Ramos (cell line): ENCODE measurements at regions not wholly inside any gene's neighbourhood (a gene's known extent, or its start where the extent isn't known, plus 50 kb on each side); places are given as distances from the start of the nearest gene placed in this dataset.

Experiments
- in situ Hi-C: fragments of 300-500 bp; cut with MboI; formaldehyde crosslinking; loops from one replicate; pipeline ENCODE4 v1.14.3; 2022; ENCODE audit warnings: low sequenced_read_pairs; ENCODE audit not compliant: unreplicated experiment

DNA sequence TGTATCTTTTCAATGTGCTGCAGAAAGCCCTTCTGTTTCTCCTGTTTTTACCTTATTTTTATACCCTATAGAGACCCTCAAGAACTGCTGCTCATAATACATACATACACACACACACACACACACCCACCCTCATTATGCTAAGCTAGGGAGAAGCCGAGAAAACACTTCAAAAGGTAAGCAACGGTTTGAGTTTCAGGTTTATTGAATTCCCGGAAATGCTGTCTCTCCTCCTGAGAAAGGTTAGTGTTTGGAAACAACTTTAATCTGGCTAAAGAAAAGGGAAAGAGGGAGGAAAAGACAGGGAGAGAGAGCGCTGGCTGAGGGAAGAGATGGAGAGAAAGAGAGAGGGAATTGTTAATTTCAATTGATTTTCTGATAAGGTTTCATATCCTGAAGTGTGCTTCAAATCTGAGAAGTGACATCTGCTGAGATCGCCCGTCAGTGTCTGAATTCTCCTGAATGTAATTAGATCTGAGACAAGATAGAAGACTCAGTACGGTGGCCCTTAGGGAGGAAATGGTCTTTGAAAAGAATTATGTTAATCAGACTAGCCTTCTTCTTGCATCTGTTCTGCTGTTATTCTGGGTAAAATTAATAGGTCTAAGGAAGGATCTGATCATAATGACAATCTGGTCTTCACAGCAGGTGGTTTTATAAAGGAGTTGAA is 169.1 kb downstream of the NXPE2 start:
- in situ Hi-C loops, result no loop called here

DNA sequence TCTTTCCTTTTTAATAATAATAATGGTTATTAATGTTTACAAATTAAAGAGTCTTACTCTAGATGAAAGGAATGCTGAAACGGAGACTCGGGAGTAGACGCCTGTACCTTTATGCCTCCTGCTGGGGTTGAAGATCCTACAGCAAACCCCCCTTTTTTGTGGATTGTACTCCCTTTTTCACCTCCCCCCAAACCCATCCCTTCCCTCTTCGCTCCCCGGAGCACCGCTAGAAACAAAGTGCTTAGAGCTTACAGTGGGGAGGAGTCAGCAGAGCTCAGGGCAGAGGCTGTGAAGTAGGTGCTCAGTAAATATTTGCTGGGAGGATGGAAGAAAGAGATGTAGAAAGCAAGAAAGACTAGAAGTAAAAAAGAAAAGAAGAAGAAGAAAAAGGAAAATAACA is 169.7 kb downstream of the NXPE2 start:
- in situ Hi-C loops, result no loop called here

- in situ Hi-C loops, result no loop called here
Observed at GRCh38 chr11:114857281-114857680, 179.0 kb downstream of the NXPE2 start.

DNA sequence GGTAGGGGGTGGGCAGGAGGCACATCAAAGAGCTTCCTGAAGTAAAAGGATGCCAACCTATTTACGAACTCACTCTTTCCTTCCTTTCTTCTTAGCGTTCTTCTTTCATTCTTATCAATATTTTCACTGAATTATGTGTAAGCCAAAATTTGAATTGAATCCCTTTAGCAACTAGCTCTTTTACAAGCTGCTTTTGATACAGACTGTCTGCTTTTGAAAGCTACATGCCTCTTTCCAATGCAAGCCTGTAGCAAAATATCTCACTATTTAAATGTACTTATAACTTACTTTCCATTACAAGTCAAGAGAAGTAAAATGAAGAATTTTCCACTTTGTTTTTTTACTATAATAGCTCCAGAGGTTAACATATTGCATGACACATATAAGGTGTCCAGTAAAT is 186.6 kb downstream of the NXPE2 start:
- in situ Hi-C loops, result no loop called here

GRCh38 chr11:114876234-114876633 is 197.9 kb downstream of the NXPE2 start:
- in situ Hi-C loops, result no loop called here

DNA sequence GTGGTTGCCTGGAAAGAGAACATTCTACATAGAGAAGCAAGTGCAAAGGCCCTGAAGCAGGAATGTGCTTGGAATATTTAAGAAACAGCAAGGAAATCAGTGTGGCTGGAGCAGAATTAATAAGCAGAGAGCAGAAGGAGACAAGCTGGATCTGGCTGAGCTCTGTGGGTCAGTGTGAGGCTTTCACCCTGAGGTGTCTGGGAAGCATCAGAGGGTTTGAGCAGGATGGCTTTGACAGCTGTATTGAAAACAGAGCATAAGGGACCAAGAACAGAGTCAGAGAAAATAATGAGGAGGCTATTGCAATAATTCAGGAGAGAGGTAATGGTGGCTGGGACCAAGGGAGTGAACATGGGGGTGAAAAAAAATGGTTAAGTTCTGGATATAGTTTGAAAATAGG is 199.6 kb downstream of the NXPE2 start:
- in situ Hi-C loops, result no loop called here

GRCh38 chr11:114880442-114880841 is 202.1 kb downstream of the NXPE2 start:
- in situ Hi-C loops, result no loop called here

- in situ Hi-C loops, result no loop called here
Observed at GRCh38 chr11:114883472-114883871, 205.1 kb downstream of the NXPE2 start.

DNA sequence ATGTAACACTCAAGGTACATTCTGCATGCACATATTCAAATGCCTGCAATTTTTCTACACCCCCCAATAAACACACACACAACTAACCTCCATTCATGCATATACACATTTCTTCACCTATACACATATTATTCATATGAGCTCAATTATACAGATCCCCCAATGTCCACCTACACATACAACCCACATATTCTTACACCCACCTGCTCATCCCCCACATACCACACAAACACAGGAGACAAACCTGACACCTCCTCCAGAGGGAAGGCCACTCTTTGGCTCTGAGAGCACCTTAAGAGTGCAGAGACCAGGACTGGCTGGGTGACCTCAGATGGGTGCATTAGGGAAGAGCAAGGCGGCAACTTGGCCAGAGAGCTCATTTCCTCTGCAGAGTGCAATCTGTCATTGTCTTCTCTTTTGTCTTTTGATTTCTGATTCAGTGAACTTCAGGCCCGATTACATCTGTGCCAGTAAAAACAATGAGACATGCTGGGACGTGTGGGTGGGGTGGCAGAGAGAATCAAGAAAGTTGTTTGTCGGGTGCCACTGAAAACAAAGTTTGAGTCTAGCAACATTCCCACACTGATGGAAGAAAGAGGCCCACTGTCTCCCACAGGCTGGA is 208.4 kb downstream of the NXPE2 start:
- in situ Hi-C loops, result no loop called here

GRCh38 chr11:114889594-114890011 is 211.3 kb downstream of the NXPE2 start:
- in situ Hi-C loops, result no loop called here

DNA sequence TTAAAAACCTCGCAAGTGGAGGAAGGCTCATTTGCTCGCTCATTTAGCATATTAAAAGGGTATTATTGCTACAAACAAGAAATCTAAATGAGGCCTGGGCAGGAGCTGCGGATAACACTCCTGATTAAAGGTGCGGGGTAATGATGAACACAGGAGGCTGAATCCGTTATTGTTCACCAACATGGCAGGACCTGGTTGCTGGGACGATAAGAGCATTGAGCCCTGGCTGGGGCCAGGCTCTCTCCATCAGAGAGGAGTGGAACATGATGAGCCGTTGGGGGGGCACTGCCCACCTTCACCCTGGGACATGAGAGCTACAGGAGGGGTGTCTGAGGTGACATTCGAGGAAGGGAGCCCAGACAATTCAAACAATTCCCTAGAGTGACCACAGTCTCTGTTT is 211.7 kb downstream of the NXPE2 start:
- in situ Hi-C loops, result no loop called here

- in situ Hi-C loops, result no loop called here
Observed at GRCh38 chr11:114891911-114892310, 213.6 kb downstream of the NXPE2 start.

DNA sequence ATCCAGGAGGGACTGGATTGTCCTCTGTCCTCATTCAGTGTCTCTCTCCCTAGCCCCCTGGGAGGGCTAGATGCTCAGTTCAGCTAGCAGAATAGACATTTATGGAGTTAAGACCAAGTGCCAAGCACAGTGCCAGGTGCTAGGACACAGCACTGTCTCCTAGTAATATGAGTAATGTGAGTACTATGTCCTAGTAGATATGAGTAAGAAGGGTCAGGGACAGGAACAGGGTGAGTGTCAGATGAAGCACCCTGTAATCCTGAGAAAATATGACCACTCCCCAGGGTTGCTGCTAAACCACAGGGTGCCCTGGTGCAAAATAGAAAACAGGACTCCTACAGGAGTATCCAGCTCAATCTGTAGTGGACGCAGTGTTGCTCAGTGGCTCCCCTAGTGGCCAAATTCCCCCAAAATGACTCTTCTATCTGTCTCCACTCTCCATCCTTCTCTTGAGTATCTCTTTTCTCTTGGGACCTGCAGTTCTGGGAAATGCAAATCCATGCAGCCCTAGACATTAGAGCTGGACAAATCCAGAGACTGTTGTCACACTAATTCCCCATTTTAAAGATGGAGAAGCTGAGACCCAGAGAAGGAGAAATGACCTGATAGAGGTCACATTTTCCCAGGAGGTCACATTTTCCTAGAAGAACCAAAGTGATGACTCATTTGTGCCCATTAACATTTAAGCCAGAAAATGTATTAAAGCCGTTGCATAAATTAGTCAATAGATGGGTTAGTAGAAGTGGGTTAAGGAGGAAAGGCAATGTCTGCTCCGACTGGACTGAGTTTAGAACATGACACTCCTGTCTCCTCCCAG is 214.3 kb downstream of the NXPE2 start:
- in situ Hi-C loops, result no loop called here

DNA sequence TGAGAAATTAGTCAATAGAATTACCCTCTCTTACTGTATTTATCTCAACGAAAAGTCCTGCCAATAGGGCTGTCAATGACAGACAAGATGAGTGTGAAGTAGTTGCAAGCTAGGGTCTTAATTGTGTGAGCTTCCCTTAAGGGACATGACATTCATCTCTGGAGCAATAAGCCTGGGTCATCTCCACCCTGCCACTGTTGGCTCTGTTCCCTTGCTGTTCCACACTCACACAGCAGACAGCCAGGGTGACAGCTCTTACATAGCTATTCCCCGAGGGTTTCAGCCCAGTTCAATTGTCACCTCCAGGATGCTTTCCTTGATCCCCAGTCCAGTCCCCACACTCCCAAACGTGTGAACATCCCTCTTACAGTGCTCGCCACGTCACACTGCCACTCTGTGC is 215.0 kb downstream of the NXPE2 start:
- in situ Hi-C loops, result no loop called here

DNA sequence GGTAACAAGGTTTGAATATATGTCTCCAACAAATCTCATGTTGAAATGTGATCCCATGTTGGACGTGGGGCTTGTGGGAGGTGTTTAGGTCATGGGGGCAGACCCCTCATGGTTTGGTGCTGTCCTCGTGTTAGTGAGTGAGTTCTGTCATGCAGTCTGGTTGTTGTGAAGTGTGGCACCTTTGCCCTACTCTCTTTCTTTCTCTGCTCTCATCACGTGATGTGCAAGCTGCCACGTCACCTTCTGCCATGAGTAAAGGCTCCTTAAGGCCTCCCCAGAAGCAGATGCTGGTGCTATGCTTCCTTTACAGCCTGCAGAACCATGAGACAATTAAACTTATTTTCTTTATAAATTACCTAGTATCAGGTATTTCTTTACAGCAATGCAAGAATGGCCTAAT is 218.3 kb downstream of the NXPE2 start:
- in situ Hi-C loops, result no loop called here

GRCh38 chr11:114909866-114910265 is 231.5 kb downstream of the NXPE2 start:
- in situ Hi-C loops, result no loop called here

DNA sequence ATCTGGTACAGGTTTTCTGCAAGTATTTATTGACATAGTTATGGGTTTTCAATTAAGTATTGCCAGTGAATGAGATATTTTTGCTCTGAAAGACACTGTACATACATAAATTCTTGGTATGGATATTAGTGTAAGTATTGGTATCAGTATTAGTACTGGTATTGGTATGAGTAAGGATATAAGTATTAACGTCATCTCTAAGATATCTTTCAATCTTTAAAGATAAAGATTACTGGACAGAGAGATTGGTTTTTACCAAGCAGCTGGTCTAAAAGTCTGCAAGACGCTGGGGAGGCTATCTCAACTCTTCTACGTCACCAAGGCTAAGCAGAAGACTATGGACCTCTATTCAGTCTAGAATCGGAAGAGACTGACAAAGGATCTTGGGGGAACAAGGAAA is 234.5 kb downstream of the NXPE2 start:
- in situ Hi-C loops, result no loop called here

DNA sequence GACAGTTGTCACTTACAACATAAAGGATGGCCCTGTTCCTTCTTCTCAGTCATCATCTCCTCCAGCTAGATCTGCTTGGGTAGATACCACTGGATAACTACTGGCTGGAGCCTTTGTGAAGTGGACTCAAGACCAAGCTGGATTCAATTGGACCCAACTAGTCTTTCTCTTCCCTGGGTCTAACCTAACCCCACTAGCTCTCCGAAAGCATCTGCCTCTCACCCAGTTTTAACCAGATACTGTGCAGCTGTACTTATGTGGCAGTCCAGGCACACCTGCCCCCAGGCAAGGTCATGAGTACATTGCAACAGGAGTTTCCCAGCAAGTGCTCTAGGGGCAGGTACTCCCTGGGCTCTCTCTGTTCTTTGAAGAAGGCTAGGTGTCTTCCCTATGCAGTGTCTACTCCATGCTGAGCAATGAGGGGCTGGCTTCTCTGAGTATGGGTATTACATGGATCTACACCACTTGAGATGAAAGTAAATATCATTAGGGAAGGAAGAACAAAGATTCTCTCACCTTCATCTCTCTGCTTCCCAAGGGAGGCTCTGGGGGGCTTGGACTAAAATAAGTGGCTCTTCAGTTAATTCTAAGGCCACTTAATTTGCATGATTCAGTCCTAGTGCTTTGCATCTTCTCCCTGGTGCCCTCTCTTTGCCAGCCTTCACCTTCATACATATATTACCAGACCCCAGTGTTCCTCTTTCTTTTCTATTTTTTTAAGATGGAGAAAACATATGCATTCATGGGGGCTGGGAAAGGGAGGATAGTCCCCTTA is 236.1 kb downstream of the NXPE2 start:
- in situ Hi-C loops, result no loop called here

GRCh38 chr11:114915871-114916805 is 237.8 kb downstream of the NXPE2 start:
- in situ Hi-C loops, result no loop called here

DNA sequence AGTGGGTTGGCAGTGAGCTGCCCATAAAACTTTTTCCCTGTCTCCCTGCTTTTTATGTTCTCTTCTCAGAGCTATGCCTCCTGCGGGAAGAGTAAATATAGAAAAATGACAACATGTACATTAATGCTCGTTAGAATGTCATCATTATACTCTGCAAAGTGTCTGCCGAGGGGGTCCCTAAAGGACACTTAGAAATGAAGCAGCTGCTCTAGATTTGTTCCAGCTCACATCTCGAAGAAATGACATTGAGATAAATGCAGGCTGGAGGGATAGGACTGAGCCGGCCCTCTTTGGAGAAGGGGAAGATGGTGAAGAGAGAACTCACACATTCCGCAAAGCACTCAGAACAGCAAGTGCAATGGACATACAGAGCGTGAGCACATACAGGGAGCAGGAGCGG is 240.0 kb downstream of the NXPE2 start:
- in situ Hi-C loops, result no loop called here
